Lower leg skin (tissue), 3 donors: ENCODE measurements at regions not wholly inside any gene's neighbourhood (a gene's known extent, or its start where the extent isn't known, plus 50 kb on each side); places are given as distances from the start of the nearest gene placed in this dataset.

Source experiments
- POLR2A ChIP-seq, 2 donors: fragments of 450-650 bp; IDR thresholded peaks; one replicate each; pipeline ENCODE4 v1.6.1; 2016 to 2017; ENCODE audit warnings: antibody characterized with exemption in 2 of 2, mild to moderate bottlenecking in 1 of 2, moderate library complexity in 1 of 2
- TF ChIP-seq, protein P1 (sequence below), 3 donors: fragments of 450-650 bp; IDR thresholded peaks; one replicate each; pipeline ENCODE4 v1.5.1; 2016; ENCODE audit warnings: antibody characterized with exemption in 3 of 3, mild to moderate bottlenecking in 3 of 3, moderate library complexity in 2 of 3

DNA sequence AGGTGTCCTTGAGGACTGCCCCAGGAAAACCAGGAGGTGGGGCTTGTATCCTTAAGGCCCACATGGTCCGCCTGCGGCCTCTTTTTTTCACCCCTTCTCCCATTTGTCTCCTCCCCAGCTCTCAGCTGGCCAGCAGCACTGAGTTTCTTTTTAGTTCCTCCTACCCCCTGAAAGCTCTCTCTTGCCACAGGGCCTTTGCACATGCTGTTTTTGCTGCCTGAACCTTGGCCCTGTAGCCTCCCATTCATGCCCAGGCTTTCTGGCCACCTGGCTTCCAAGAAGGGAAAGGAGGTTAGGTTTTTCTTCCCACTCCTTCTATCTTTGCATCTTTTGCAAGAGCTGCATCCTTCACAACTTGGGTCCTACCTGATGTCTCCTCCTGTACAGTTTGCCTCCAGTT is 358.1 kb downstream of the VRK1 start:
- TF ChIP-seq, protein P1, sequence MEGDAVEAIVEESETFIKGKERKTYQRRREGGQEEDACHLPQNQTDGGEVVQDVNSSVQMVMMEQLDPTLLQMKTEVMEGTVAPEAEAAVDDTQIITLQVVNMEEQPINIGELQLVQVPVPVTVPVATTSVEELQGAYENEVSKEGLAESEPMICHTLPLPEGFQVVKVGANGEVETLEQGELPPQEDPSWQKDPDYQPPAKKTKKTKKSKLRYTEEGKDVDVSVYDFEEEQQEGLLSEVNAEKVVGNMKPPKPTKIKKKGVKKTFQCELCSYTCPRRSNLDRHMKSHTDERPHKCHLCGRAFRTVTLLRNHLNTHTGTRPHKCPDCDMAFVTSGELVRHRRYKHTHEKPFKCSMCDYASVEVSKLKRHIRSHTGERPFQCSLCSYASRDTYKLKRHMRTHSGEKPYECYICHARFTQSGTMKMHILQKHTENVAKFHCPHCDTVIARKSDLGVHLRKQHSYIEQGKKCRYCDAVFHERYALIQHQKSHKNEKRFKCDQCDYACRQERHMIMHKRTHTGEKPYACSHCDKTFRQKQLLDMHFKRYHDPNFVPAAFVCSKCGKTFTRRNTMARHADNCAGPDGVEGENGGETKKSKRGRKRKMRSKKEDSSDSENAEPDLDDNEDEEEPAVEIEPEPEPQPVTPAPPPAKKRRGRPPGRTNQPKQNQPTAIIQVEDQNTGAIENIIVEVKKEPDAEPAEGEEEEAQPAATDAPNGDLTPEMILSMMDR (IDR thresholded peaks at IDR 0.05): no peak
- TF ChIP-seq POLR2A (IDR thresholded peaks at IDR 0.05): no peak
